SIG-M5 treated with dmso at 0.1 percent for 504 hours (cell line): ENCODE measurements at regions not wholly inside any gene's neighbourhood (a gene's known extent, or its start where the extent isn't known, plus 50 kb on each side); places are given as distances from the start of the nearest gene placed in this dataset.

Source experiments
- DNase-seq: peaks from one replicate; lab custom pipeline; 2025; ENCODE audit not compliant: unreplicated experiment; lab: John Stamatoyannopoulos, UW

GRCh38 chr12:60981473-60981872 lies 1278.7 kb upstream of the USP15 start:
- DNase-seq = no peak

- DNase-seq = no peak
Measured at GRCh38 chr12:60992087-60992486, 1268.1 kb upstream of the USP15 start.

- no peak for DNase-seq
Measured at GRCh38 chr12:60995256-60995825, 1264.9 kb upstream of the USP15 start.

GRCh38 chr12:60997869-60998378 lies 1262.3 kb upstream of the USP15 start:
- no peak for DNase-seq

- no peak for DNase-seq
Measured at GRCh38 chr12:61009192-61009591, 1251.0 kb upstream of the USP15 start.

- DNase-seq = peak; percentile 7
Measured at GRCh38 chr12:61011767-61012423, 1248.3 kb upstream of the USP15 start.

- peak; percentile 15 for DNase-seq
Measured at GRCh38 chr12:61018571-61018970, 1241.6 kb upstream of the USP15 start.

GRCh38 chr12:61023231-61023630 lies 1237.0 kb upstream of the USP15 start:
- DNase-seq = no peak

GRCh38 chr12:61029516-61029915 lies 1230.7 kb upstream of the USP15 start:
- DNase-seq = no peak

- DNase-seq = no peak
Measured at GRCh38 chr12:61037792-61038191, 1222.4 kb upstream of the USP15 start.

GRCh38 chr12:61043838-61044237 lies 1216.4 kb upstream of the USP15 start:
- DNase-seq = no peak

- no peak for DNase-seq
Measured at GRCh38 chr12:61044766-61045165, 1215.4 kb upstream of the USP15 start.

GRCh38 chr12:61070640-61071414 lies 1189.4 kb upstream of the USP15 start:
- DNase-seq = no peak

- DNase-seq = no peak
Measured at GRCh38 chr12:61072717-61073116, 1187.5 kb upstream of the USP15 start.

- DNase-seq = no peak
Measured at GRCh38 chr12:61095111-61095510, 1165.1 kb upstream of the USP15 start.

- DNase-seq = no peak
Measured at GRCh38 chr12:61098031-61098580, 1162.1 kb upstream of the USP15 start.

- DNase-seq = no peak
Measured at GRCh38 chr12:61107118-61107517, 1153.1 kb upstream of the USP15 start.

- DNase-seq = no peak
Measured at GRCh38 chr12:61111218-61111617, 1149.0 kb upstream of the USP15 start.

GRCh38 chr12:61137677-61138414 lies 1122.4 kb upstream of the USP15 start:
- no peak for DNase-seq

GRCh38 chr12:61138415-61138759 lies 1121.8 kb upstream of the USP15 start:
- DNase-seq = no peak

GRCh38 chr12:61161961-61162360 lies 1098.2 kb upstream of the USP15 start:
- DNase-seq = no peak
